A673 (cell line): ENCODE measurements at regions not wholly inside any gene's neighbourhood (a gene's known extent, or its start where the extent isn't known, plus 50 kb on each side); places are given as distances from the start of the nearest gene placed in this dataset.

Source experiments
- BruUV-seq: library from RNA; stranded (reverse); fragments of 400-500 nt; replicated peaks from 2 replicates; lab custom pipeline; 2021; lab: Mats Ljungman, UMichigan
- CTCF ChIA-PET: fragments of 300-600 bp; sonication (Branson Sonifier 250); formaldehyde crosslinking; loops from one replicate; lab custom pipeline; 2022; ENCODE audit warnings: antibody characterized with exemption; lab: Charles Lee
- POLR2A ChIA-PET: fragments of 300-600 bp; sonication (Branson Sonifier 250); formaldehyde crosslinking; loops from one replicate; lab custom pipeline; 2022; ENCODE audit warnings: antibody characterized with exemption; ENCODE audit not compliant: low non-redundant PET; lab: Charles Lee
- DNase-seq: peaks from one replicate; pipeline ENCODE4 v3.0.0-alpha.2; 2015; ENCODE audit warnings: low spot score
- H3K27ac ChIP-seq: fragments of 200-600 bp; sonication (generic); 2 replicates; pipeline ENCODE4 v1.5.1; 2016; ENCODE audit warnings: mixed run types, low read depth, mild to moderate bottlenecking, mixed read lengths, antibody characterized with exemption, low read length; ENCODE audit not compliant: poor library complexity, severe bottlenecking
- H3K27me3 ChIP-seq: fragments of 200-600 bp; sonication (generic); replicated peaks from 2 replicates; pipeline ENCODE4 v1.6.1; 2017; ENCODE audit warnings: mixed run types, low read depth, mild to moderate bottlenecking, mixed read lengths, antibody characterized with exemption, low read length; ENCODE audit not compliant: insufficient read depth, poor library complexity
- H3K36me3 ChIP-seq: fragments of 200-600 bp; sonication (generic); 2 replicates; pipeline ENCODE4 v1.6.1; 2016; ENCODE audit warnings: mixed run types, mild to moderate bottlenecking, mixed read lengths, antibody characterized with exemption, low read length; ENCODE audit not compliant: insufficient read depth, poor library complexity, severe bottlenecking
- H3K4me1 ChIP-seq: fragments of 200-600 bp; sonication (generic); 2 replicates; pipeline ENCODE4 v1.6.1; 2017; ENCODE audit warnings: mixed run types, mild to moderate bottlenecking, mixed read lengths, antibody characterized with exemption, low read length; ENCODE audit not compliant: insufficient read depth, poor library complexity, severe bottlenecking
- H3K4me3 ChIP-seq: fragments of 200-600 bp; sonication (generic); 2 replicates; pipeline ENCODE4 v1.5.1; 2016; ENCODE audit warnings: low read depth, mixed run types, mild to moderate bottlenecking, mixed read lengths, low read length; ENCODE audit not compliant: poor library complexity, severe bottlenecking
- H3K9me3 ChIP-seq: fragments of 200-600 bp; sonication (generic); 2 replicates; pipeline ENCODE4 v1.6.1; 2016; ENCODE audit warnings: mixed run types, low read depth, mild to moderate bottlenecking, mixed read lengths, antibody characterized with exemption, low read length; ENCODE audit not compliant: poor library complexity, severe bottlenecking
- EZH2 ChIP-seq: fragments of 200-600 bp; sonication (generic); IDR thresholded peaks from 2 replicates; pipeline ENCODE4 v1.6.1; 2017; ENCODE audit warnings: borderline replicate concordance, low read depth, mild to moderate bottlenecking, mixed read lengths, antibody characterized with exemption, low read length; ENCODE audit not compliant: poor library complexity, severe bottlenecking
- intact Hi-C: fragments of 100-400 bp; cut with micrococcal nuclease; formaldehyde crosslinking; loops from one replicate; pipeline ENCODE4 v1.10.0; 2022; ENCODE audit not compliant: unreplicated experiment
- TF ChIP-seq, protein P1 (sequence below): fragments of 300-800, 200-600 bp; sonication (generic); conservative IDR thresholded peaks from 2 replicates; pipeline ENCODE4 v1.5.1; 2017; ENCODE audit warnings: low read depth, mild to moderate bottlenecking, antibody characterized with exemption, low read length, moderate library complexity, mixed read lengths

GRCh38 chr4:65071564-65071963 lies 598.7 kb downstream of the EPHA5 start:
- Histone ChIP-seq H3K27me3 (no peaks in the 10 kb centered on the region), H3K4me3 (no peak overlapping the region), H3K36me3 (no peaks in the 10 kb centered on the region), H3K4me1 (no peaks in the 10 kb centered on the region), H3K9me3 (no peaks in the 10 kb centered on the region), H3K27ac (no peak overlapping the region)
- BruUV-seq, result no TSS peak
- ChIA-PET CTCF (no interaction called here), POLR2A (no interaction called here)
- no peak for DNase-seq
- TF ChIP-seq, protein P1, sequence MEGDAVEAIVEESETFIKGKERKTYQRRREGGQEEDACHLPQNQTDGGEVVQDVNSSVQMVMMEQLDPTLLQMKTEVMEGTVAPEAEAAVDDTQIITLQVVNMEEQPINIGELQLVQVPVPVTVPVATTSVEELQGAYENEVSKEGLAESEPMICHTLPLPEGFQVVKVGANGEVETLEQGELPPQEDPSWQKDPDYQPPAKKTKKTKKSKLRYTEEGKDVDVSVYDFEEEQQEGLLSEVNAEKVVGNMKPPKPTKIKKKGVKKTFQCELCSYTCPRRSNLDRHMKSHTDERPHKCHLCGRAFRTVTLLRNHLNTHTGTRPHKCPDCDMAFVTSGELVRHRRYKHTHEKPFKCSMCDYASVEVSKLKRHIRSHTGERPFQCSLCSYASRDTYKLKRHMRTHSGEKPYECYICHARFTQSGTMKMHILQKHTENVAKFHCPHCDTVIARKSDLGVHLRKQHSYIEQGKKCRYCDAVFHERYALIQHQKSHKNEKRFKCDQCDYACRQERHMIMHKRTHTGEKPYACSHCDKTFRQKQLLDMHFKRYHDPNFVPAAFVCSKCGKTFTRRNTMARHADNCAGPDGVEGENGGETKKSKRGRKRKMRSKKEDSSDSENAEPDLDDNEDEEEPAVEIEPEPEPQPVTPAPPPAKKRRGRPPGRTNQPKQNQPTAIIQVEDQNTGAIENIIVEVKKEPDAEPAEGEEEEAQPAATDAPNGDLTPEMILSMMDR, result no peak
- TF ChIP-seq EZH2, result no peak
- intact Hi-C loops, result no loop called here

DNA sequence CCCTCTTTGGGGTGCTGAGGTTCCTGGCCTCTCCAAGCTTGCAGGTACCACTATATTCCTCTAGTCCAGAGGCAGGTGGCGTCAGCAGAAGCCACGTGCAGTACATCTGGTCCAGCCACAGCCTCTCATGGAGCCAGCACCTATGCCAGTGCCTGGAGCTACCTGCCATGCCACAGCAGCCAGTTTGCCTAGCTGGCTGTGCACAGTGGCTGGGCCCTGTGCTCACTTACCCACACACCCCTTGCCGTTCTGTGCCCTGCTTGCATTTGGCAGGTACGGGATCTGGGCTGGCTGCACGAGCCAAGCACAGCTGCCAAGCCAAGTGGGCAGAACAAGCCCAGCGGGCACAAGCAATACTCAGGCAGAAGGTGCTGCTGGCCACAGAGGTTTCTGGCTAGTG lies 601.1 kb downstream of the EPHA5 start:
- BruUV-seq, result no TSS peak
- ChIA-PET POLR2A (no interaction called here), CTCF (no interaction called here)
- H3K27me3 ChIP-seq, result no peaks in the 10 kb centered on the region
- TF ChIP-seq, protein P1, result no peak
- no peak overlapping the region for H3K4me3 ChIP-seq
- H3K27ac ChIP-seq, result no peak overlapping the region
- no peak for DNase-seq
- H3K36me3 ChIP-seq, result no peaks in the 10 kb centered on the region
- intact Hi-C loops, result no loop called here
- no peaks in the 10 kb centered on the region for H3K4me1 ChIP-seq
- H3K9me3 ChIP-seq, result no peaks in the 10 kb centered on the region

DNA sequence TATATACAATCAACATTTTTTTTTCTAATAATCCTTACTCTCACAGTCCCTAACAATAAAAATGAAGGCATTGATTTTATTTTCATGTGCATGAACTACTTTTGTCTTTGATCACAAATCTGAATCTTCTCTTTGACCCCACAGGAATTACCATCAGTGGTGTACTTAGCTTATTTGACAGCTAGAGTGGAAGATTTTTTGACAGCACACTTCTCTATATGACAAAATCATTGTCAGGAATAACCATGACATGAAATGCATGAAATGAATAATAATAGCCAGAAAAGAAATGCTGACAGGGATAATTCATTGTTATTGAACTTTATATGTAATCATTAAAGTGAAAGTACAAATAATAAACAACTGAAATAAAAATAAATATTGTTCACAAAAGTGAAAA lies 604.2 kb downstream of the EPHA5 start:
- CTCF ChIA-PET, result no interaction called here
- Histone ChIP-seq H3K4me1 (no peaks in the 10 kb centered on the region), H3K4me3 (no peak overlapping the region)

More for the DNA sequence above, 604.2 kb downstream of the EPHA5 start:
- no peaks in the 10 kb centered on the region for H3K9me3 ChIP-seq
- no TSS peak for BruUV-seq
- TF ChIP-seq, protein P1, result no peak
- intact Hi-C loops, result no loop called here
- H3K27ac ChIP-seq, result no peak overlapping the region
- no peak for DNase-seq
- no peaks in the 10 kb centered on the region for H3K36me3 ChIP-seq
- POLR2A ChIA-PET, result no interaction called here
- no peaks in the 10 kb centered on the region for H3K27me3 ChIP-seq
